Endothelial cell of umbilical vein (primary cell): ENCODE measurements at regions not wholly inside any gene's neighbourhood (a gene's known extent, or its start where the extent isn't known, plus 50 kb on each side); places are given as distances from the start of the nearest gene placed in this dataset.

Experiments used
- BruUV-seq: library from RNA; stranded (reverse); fragments of 400-500 nt; replicated peaks from 2 replicates; lab custom pipeline; 2021; lab: Mats Ljungman, UMichigan
- CTCF ChIA-PET: fragments of 300-600, 350-600 bp; sonication (Branson Sonifier 250); formaldehyde crosslinking; loops from one replicate; lab custom pipeline; 2021; ENCODE audit warnings: antibody characterized with exemption, inconsistent platforms; lab: Charles Lee
- POLR2A ChIA-PET: fragments of 300-600, 350-600 bp; sonication (Branson Sonifier 250); formaldehyde crosslinking; loops from one replicate; lab custom pipeline; 2021; ENCODE audit warnings: antibody characterized with exemption, inconsistent platforms; lab: Charles Lee
- DNase-seq: peaks from one replicate; pipeline ENCODE4 v3.0.0-alpha.2; 2011; ENCODE audit warnings: low read depth, low spot score
- FAIRE-seq: peaks from 2 replicates; lab custom pipeline; 2011; peaks lifted over from hg19 to GRCh38; lab: Jason Lieb, UNC
- H2AFZ ChIP-seq: 2 replicates; pipeline ENCODE4 v1.6.0; 2012; ENCODE audit warnings: low read depth, low read length, control low read depth, inconsistent platforms
- H3K27ac ChIP-seq: 2 replicates; pipeline ENCODE4 v1.5.1; 2011; ENCODE audit warnings: low read depth, mild to moderate bottlenecking, control low read depth, low read length, moderate library complexity; ENCODE audit not compliant: insufficient read depth
- H3K27me3 ChIP-seq, 2 experiments: 2 replicates each; pipeline versions ENCODE4 v1.6.0 to v1.6.1; 2011; ENCODE audit warnings: low read length in 2 of 2, mixed read lengths in 1 of 2; ENCODE audit not compliant: control insufficient read depth in 2 of 2, insufficient read depth in 2 of 2
- H3K36me3 ChIP-seq, 2 experiments: 2 replicates in 1 of 2; 3 replicates in 1 of 2; pipeline ENCODE4 v1.5.1; 2011; ENCODE audit warnings: low read length in 2 of 2, mild to moderate bottlenecking in 1 of 2, moderate library complexity in 1 of 2; ENCODE audit not compliant: control insufficient read depth in 2 of 2, insufficient read depth in 2 of 2; ENCODE audit errors: extremely low read depth in 1 of 2
- H3K4me1 ChIP-seq: 3 replicates; pipeline ENCODE4 v1.5.1; 2011; ENCODE audit warnings: mild to moderate bottlenecking, low read length; ENCODE audit not compliant: control insufficient read depth, insufficient read depth; ENCODE audit errors: extremely low read depth
- H3K4me2 ChIP-seq: 2 replicates; pipeline ENCODE4 v1.6.1; 2011; ENCODE audit warnings: low read length, control low read depth, mixed read lengths; ENCODE audit not compliant: insufficient read depth
- H3K4me3 ChIP-seq, 3 experiments: fragments of 200-600 bp in 1 of 3; sonication (generic), shearing (Covaris generic) in 1 of 3; replicated peaks in 1 of 3; 2 replicates each; pipeline ENCODE4 v1.5.1; 2011 to 2016; ENCODE audit warnings: control low read depth in 3 of 3, low read length in 3 of 3, mild to moderate bottlenecking in 2 of 3, inconsistent platforms in 1 of 3, low read depth in 1 of 3, moderate library complexity in 1 of 3; ENCODE audit not compliant: insufficient read depth in 1 of 3
- H3K79me2 ChIP-seq: 2 replicates; pipeline ENCODE4 v1.6.0; 2012; ENCODE audit warnings: low read length, inconsistent platforms; ENCODE audit not compliant: control insufficient read depth, insufficient read depth
- H3K9ac ChIP-seq: replicated peaks from 2 replicates; pipeline ENCODE3; 2011; ENCODE audit warnings: low read length, control low read depth; ENCODE audit not compliant: insufficient read depth; ENCODE audit errors: extremely low read depth
- H3K9me1 ChIP-seq: replicated peaks from 3 replicates; pipeline ENCODE4 v1.6.0; 2011; ENCODE audit warnings: mild to moderate bottlenecking, low read length; ENCODE audit not compliant: control insufficient read depth, insufficient read depth; ENCODE audit errors: extremely low read depth
- H3K9me3 ChIP-seq: replicated peaks from 2 replicates; pipeline ENCODE4 v1.5.1; 2012; ENCODE audit warnings: low read length, inconsistent platforms; ENCODE audit not compliant: control insufficient read depth, insufficient read depth
- H4K20me1 ChIP-seq: replicated peaks from 2 replicates; pipeline ENCODE3; 2011; ENCODE audit warnings: mild to moderate bottlenecking, low read length; ENCODE audit not compliant: control insufficient read depth, insufficient read depth; ENCODE audit errors: extremely low read depth
- EZH2 ChIP-seq: IDR thresholded peaks from 2 replicates; pipeline ENCODE4 v1.6.1; 2012; ENCODE audit warnings: borderline replicate concordance, low read depth, mild to moderate bottlenecking, moderate library complexity, low read length, inconsistent platforms; ENCODE audit not compliant: severe bottlenecking
- POLR2A ChIP-seq: IDR thresholded peaks from 2 replicates; pipeline ENCODE4 v1.6.1; 2012; ENCODE audit warnings: low read depth, mild to moderate bottlenecking, control low read depth, low read length
- POLR2AphosphoS5 ChIP-seq: IDR thresholded peaks from 2 replicates; pipeline ENCODE4 v1.6.1; 2012; ENCODE audit warnings: low read depth, mild to moderate bottlenecking, control low read depth, low read length, moderate library complexity; ENCODE audit not compliant: insufficient read depth
- dilution Hi-C: fragments of 300-500 bp; cut with MboI; formaldehyde crosslinking; loops from one replicate; pipeline ENCODE4 v1.15.0; 2019; ENCODE audit warnings: low sequenced_read_pairs; ENCODE audit not compliant: extremely low pct_ligation_motif_present
- intact Hi-C: fragments of 100-400 bp; cut with micrococcal nuclease; formaldehyde crosslinking; loops from one replicate; pipeline ENCODE4 v1.10.0; 2022
- TF ChIP-seq, protein P1 (sequence below): IDR thresholded peaks from 2 replicates; pipeline ENCODE4 v1.6.1; 2011; ENCODE audit not compliant: insufficient read depth, insufficient read length

DNA sequence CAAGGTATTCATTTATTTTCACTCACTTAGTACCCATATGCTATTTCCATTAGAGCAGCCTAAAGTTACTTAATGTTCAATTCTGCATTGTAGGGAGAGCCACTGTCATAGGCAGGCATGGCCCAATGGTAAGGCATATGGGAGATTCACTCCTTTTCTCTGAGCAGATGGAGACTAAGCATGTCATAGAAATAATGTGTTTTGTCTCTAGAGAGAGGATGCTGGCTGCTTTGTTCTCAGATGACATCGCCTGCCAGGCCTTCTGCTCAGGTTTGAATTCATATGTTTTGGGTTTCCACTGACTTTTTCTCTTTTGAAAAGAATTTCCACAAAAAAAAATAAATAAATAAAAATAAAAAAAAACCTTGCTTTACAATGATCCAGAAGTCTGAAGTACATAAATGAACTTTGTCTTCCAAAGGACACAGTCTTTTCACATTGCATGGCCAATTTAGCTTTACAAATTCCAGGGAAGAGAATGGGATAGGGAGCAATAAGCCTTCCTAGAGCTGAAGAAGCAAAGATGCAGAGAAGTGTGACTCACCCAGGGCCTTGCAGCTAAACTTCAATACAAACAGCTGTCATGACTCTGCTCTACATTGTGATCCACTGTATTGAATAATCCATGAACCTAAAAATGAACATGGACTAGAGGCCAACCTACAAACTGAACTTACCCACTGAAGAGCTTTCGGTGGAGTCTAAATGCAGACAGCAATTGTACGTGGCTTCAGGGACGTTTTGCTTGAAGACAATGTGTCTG, 422.5 kb downstream of the CMPK2 start:
- Histone ChIP-seq H3K4me1 (no peaks in the 10 kb centered on the region), H3K9ac (no peak overlapping the region), H3K27me3 (no peaks in the 10 kb centered on the region), H3K9me1 (no peaks in the 10 kb centered on the region), H3K4me2 (no peak overlapping the region), H3K79me2 (no peaks in the 10 kb centered on the region), H3K36me3 (no peaks in the 10 kb centered on the region), H4K20me1 (no peaks in the 10 kb centered on the region), H3K27ac (no peak overlapping the region), H2AFZ (no peak overlapping the region), H3K9me3 (peaks cover 8% of the 10 kb centered on the region), H3K4me3 (no peak overlapping the region)
- no TSS peak for BruUV-seq
- dilution Hi-C loops (no loop called here), intact Hi-C loops (no loop called here)
- no peak for DNase-seq
- ChIA-PET CTCF (no interaction called here), POLR2A (no interaction called here)
- TF ChIP-seq POLR2A (no peak), EZH2 (no peak)
- TF ChIP-seq, protein P1, sequence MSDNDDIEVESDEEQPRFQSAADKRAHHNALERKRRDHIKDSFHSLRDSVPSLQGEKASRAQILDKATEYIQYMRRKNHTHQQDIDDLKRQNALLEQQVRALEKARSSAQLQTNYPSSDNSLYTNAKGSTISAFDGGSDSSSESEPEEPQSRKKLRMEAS, result no peak
- no peak for FAIRE-seq

DNA sequence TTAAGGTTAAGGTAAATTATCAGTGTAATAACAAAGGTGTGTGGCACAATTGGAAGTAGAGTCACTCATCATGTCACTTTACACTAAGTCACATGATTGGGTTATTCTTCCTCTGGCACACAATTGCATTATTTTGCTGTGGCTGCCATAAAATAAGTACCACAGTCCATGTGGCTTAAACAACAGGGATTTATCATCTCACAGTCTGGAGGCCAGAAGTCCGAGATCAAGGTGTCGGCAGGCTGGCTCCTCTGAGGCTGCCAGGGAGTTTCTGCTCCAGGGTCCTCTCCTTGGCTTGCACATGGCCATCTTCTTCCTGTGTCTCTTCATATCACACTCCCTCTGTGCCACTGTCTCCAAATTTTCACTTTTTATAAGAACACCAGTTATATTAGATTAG, 421.2 kb downstream of the CMPK2 start:
- Histone ChIP-seq H3K9ac (no peak overlapping the region), H4K20me1 (no peaks in the 10 kb centered on the region), H3K9me1 (no peaks in the 10 kb centered on the region), H3K4me3 (no peak overlapping the region), H3K9me3 (peaks cover 6% of the 10 kb centered on the region), H3K79me2 (no peaks in the 10 kb centered on the region), H3K36me3 (no peaks in the 10 kb centered on the region), H3K27me3 (no peaks in the 10 kb centered on the region), H2AFZ (no peak overlapping the region), H3K27ac (no peak overlapping the region), H3K4me1 (no peaks in the 10 kb centered on the region), H3K4me2 (no peak overlapping the region)
- TF ChIP-seq EZH2 (no peak), POLR2AphosphoS5 (no peak), POLR2A (no peak)
- TF ChIP-seq, protein P1, result no peak
- ChIA-PET CTCF (no interaction called here), POLR2A (no interaction called here)
- FAIRE-seq (no peak), DNase-seq (no peak)
- BruUV-seq, result no TSS peak
- intact Hi-C loops (no loop called here), dilution Hi-C loops (no loop called here)
